Cardiac muscle cell (in vitro differentiated cells and primary cell): ENCODE measurements at regions not wholly inside any gene's neighbourhood (a gene's known extent, or its start where the extent isn't known, plus 50 kb on each side); places are given as distances from the start of the nearest gene placed in this dataset.

Experiments used
- DNase-seq, 2 donors: peaks; one replicate each; pipeline versions ENCODE4 v3.0.0 to v3.0.0-alpha.2; 2010 to 2017; ENCODE audit warnings: low read depth in 1 of 2, low spot score in 1 of 2
- H3K27ac ChIP-seq: fragments of 200-600 bp; sonication (generic); 2 replicates; pipeline ENCODE4 v1.5.1; 2016
- H3K27me3 ChIP-seq: fragments of 200-600 bp; sonication (generic); 2 replicates; pipeline ENCODE4 v1.6.0; 2016; ENCODE audit warnings: control low read depth
- H3K36me3 ChIP-seq: fragments of 200-600 bp; sonication (generic); 2 replicates; pipeline ENCODE4 v1.5.1; 2016; ENCODE audit warnings: control low read depth
- H3K4me1 ChIP-seq: fragments of 200-600 bp; sonication (generic); 2 replicates; pipeline ENCODE4 v1.8.1; 2017; ENCODE audit warnings: low read depth, mild to moderate bottlenecking, mixed run types
- H3K4me3 ChIP-seq: fragments of 200-600 bp; sonication (generic); 2 replicates; pipeline ENCODE4 v1.5.1; 2016; ENCODE audit warnings: mild to moderate bottlenecking
- H3K9me3 ChIP-seq: fragments of 200-600 bp; sonication (generic); 2 replicates; pipeline ENCODE4 v1.5.1; 2017; ENCODE audit warnings: low read depth, mild to moderate bottlenecking, control low read depth
- TF ChIP-seq, protein P1 (sequence below): IDR thresholded peaks from 2 replicates; pipeline ENCODE4 v1.5.1; 2012; ENCODE audit warnings: low read depth, mild to moderate bottlenecking, low read length

DNA sequence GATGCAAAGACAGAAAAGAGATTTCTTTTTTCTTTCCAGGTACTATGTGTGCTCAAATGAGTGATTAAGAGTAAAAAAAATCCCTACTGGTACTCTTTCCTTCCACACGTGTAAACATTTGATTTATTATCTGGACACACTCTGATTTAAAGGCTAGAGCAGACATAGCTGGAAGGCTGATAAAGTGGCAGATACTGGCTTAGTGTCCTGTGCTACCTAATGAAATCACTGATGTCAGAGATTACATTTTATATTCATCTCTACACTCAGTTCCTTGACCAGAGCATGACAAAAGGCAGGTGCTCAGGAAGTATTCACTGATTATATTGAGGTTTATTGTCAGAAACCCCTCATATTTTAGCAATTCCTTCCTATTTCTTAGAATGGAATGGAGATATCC lies 136.6 kb upstream of the SLC38A2 start:
- Histone ChIP-seq H3K4me3 (no peak overlapping the region), H3K4me1 (no peaks in the 10 kb centered on the region), H3K36me3 (no peaks in the 10 kb centered on the region), H3K27me3 (no peaks in the 10 kb centered on the region), H3K27ac (no peak overlapping the region), H3K9me3 (no peaks in the 10 kb centered on the region)
- TF ChIP-seq, protein P1, sequence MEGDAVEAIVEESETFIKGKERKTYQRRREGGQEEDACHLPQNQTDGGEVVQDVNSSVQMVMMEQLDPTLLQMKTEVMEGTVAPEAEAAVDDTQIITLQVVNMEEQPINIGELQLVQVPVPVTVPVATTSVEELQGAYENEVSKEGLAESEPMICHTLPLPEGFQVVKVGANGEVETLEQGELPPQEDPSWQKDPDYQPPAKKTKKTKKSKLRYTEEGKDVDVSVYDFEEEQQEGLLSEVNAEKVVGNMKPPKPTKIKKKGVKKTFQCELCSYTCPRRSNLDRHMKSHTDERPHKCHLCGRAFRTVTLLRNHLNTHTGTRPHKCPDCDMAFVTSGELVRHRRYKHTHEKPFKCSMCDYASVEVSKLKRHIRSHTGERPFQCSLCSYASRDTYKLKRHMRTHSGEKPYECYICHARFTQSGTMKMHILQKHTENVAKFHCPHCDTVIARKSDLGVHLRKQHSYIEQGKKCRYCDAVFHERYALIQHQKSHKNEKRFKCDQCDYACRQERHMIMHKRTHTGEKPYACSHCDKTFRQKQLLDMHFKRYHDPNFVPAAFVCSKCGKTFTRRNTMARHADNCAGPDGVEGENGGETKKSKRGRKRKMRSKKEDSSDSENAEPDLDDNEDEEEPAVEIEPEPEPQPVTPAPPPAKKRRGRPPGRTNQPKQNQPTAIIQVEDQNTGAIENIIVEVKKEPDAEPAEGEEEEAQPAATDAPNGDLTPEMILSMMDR: no peak
- DNase-seq: no peak

DNA sequence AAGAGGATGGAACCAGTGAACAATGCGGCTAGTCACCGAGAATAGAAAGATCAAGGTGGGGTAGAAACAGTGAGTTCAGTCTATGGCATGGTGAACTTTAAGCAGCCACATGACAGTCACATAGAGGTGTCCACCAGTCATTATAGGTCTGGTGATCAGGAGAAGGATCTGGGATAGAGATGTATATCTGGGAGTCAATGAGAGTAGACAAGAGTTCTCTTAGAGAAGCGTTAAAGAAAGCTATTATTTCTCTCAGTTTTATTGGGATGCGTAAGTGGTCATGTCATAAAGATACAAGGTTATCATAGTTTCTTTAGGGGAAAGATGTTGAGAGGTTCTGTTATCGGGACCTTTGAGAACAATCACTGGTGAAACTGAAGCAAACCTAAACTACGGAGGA lies 136.1 kb upstream of the SLC38A2 start:
- Histone ChIP-seq H3K4me1 (no peaks in the 10 kb centered on the region), H3K4me3 (no peak overlapping the region), H3K27me3 (no peaks in the 10 kb centered on the region), H3K27ac (no peak overlapping the region), H3K9me3 (no peaks in the 10 kb centered on the region), H3K36me3 (no peaks in the 10 kb centered on the region)
- TF ChIP-seq, protein P1: no peak
- no peak for DNase-seq

DNA sequence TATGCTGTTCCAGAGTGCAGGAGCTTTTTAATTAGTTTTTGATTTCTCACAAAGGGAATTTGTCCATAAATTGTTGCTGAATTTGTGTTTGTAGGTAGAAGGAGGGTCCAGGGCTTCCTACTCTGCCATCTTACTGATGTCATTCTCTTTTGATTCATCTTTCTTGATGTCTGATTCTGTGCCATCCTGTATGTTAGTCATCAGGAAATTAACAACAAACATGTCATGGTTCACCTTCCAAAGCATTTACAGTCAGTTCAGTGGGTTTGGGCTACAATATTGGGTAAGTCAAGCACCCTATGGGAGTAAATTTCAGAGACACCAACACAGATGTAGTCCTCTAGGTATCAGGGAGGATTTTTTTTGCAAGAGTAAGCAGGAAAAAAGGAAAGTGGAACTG lies 135.2 kb upstream of the SLC38A2 start:
- no peak overlapping the region for H3K27ac ChIP-seq
- no peak for DNase-seq
- no peaks in the 10 kb centered on the region for H3K4me1 ChIP-seq
- no peaks in the 10 kb centered on the region for H3K27me3 ChIP-seq
- H3K4me3 ChIP-seq: no peak overlapping the region
- TF ChIP-seq, protein P1: no peak
- H3K36me3 ChIP-seq: no peaks in the 10 kb centered on the region
- no peaks in the 10 kb centered on the region for H3K9me3 ChIP-seq

DNA sequence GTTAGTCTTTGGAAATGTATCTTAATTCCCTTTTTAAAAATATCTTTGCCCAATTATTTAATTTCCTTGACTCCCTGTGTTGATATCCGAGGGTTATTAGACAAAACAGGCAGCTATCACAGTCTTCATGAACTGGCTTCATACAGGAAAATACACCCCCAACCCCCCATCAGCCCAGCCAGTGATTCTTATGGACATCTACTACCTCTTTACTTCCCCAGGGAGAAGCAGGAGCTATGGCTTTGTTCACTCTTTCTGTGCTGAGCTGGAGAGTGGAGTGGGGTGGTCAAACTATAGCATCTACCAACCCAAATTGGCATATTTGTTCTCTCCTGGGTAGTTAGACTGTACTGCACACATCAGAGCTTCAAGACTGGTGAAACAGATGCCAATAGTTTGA lies 134.4 kb upstream of the SLC38A2 start:
- Histone ChIP-seq H3K9me3 (no peaks in the 10 kb centered on the region), H3K4me3 (no peak overlapping the region), H3K27me3 (no peaks in the 10 kb centered on the region), H3K4me1 (no peaks in the 10 kb centered on the region), H3K36me3 (no peaks in the 10 kb centered on the region), H3K27ac (no peak overlapping the region)
- TF ChIP-seq, protein P1: no peak
- no peak for DNase-seq

DNA sequence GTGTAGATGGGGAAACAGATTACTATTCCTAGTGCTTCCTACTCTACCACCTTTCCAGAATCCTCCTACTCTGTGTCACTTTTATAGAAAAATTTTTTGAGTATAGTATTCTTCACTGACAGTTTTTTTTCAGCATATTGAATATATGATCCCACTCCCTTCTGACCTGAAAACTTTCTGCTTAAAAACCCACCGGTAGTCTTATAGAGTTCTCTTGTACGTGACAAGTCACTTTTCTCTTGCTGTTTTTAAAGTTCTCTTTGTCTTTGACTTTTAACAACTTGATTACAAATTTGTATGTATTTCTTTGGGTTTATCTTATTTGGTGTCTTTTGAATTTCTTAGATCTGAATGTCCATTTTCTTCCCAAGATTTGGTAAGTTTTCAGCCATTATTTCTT lies 133.6 kb upstream of the SLC38A2 start:
- TF ChIP-seq, protein P1: no peak
- Histone ChIP-seq H3K4me1 (no peaks in the 10 kb centered on the region), H3K4me3 (no peak overlapping the region), H3K27ac (no peak overlapping the region), H3K9me3 (no peaks in the 10 kb centered on the region), H3K27me3 (no peaks in the 10 kb centered on the region), H3K36me3 (no peaks in the 10 kb centered on the region)
- no peak for DNase-seq

DNA sequence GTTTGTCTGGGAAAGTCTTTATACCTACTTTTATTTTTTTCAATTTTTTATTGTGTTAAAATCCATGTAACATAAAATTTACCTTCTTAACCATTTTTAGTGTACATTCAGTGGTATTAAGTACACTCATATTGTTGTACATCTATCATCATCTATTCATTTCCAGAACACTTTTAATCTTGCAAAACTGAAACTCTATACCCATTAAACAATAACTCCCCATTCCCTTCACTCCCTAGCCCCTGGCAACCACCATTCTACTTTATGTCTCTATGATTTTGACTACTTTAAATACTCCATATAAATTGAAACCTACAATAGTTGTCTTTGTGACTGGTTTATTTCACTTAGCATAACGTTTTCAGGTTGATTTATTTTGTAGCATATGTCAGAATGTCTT lies 131.9 kb upstream of the SLC38A2 start:
- Histone ChIP-seq H3K27me3 (no peaks in the 10 kb centered on the region), H3K36me3 (no peaks in the 10 kb centered on the region), H3K4me1 (no peaks in the 10 kb centered on the region), H3K4me3 (no peak overlapping the region), H3K9me3 (no peaks in the 10 kb centered on the region), H3K27ac (no peak overlapping the region)
- TF ChIP-seq, protein P1: no peak
- DNase-seq: no peak
